Endodermal cell (in vitro differentiated cells): ENCODE measurements at regions not wholly inside any gene's neighbourhood (a gene's known extent, or its start where the extent isn't known, plus 50 kb on each side); places are given as distances from the start of the nearest gene placed in this dataset.

Experiments
- DNase-seq: peaks from one replicate; pipeline ENCODE4 v3.0.0-alpha.2; 2017
- H3K27ac ChIP-seq: 2 replicates; pipeline ENCODE4 v1.5.1; 2013; ENCODE audit warnings: mild to moderate bottlenecking, low read depth, low read length, moderate library complexity
- H3K27me3 ChIP-seq: 2 replicates; pipeline ENCODE4 v1.6.1; 2013; ENCODE audit warnings: mild to moderate bottlenecking, low read length, moderate library complexity; ENCODE audit not compliant: insufficient read depth, control insufficient read depth, poor library complexity, severe bottlenecking
- H3K36me3 ChIP-seq: 2 replicates; pipeline ENCODE4 v1.7.0; 2013; ENCODE audit warnings: mild to moderate bottlenecking, low read length, moderate library complexity; ENCODE audit not compliant: control insufficient read depth, insufficient read depth
- H3K4me1 ChIP-seq: one replicate; pipeline ENCODE4 v1.7.0; 2013; ENCODE audit warnings: low read length; ENCODE audit not compliant: control insufficient read depth, insufficient read depth
- H3K4me3 ChIP-seq: 2 replicates; pipeline ENCODE4 v1.5.1; 2013; ENCODE audit warnings: mild to moderate bottlenecking, low read length, moderate library complexity
- H3K9ac ChIP-seq: 2 replicates; pipeline ENCODE4 v1.6.1; 2013; ENCODE audit warnings: mild to moderate bottlenecking, low read length, moderate library complexity; ENCODE audit not compliant: poor library complexity, severe bottlenecking; ENCODE audit errors: extremely low read depth
- H3K9me3 ChIP-seq: 2 replicates; pipeline ENCODE4 v1.6.1; 2013; ENCODE audit warnings: mild to moderate bottlenecking, low read length, moderate library complexity; ENCODE audit not compliant: control insufficient read depth
- H3K27ac Mint-ChIP-seq: 2 replicates; pipeline ENCODE4 v1.8.0; 2020; ENCODE audit warnings: mixed read lengths
- H3K27me3 Mint-ChIP-seq: 2 replicates; pipeline ENCODE4 v1.8.0; 2021; ENCODE audit warnings: mild to moderate bottlenecking, mixed read lengths; ENCODE audit not compliant: insufficient read depth
- H3K36me3 Mint-ChIP-seq: 2 replicates; pipeline ENCODE4 v1.8.0; 2020; ENCODE audit warnings: low read depth, mixed read lengths
- H3K4me1 Mint-ChIP-seq: 2 replicates; pipeline ENCODE4 v1.8.0; 2020; ENCODE audit warnings: mixed read lengths
- H3K4me3 Mint-ChIP-seq: 2 replicates; pipeline ENCODE4 v1.8.0; 2020; ENCODE audit warnings: mild to moderate bottlenecking, moderate library complexity, mixed read lengths
- H3K9me3 Mint-ChIP-seq: 2 replicates; pipeline ENCODE4 v1.8.0; 2020; ENCODE audit warnings: mild to moderate bottlenecking, mixed read lengths
- CTCF ChIP-seq: fragments of 200-600 bp; sonication (generic); conservative IDR thresholded peaks from 2 replicates; pipeline ENCODE4 v1.5.0; 2021; ENCODE audit warnings: antibody characterized with exemption, mild to moderate bottlenecking
- WGBS, 2 experiments: methylation state at CpG; one replicate each; pipeline versions ENCODE4 v1.1.5 to v1.1.7; 2013; ENCODE audit warnings: missing lambda C conversion rate in 2 of 2, mixed read lengths in 1 of 2; ENCODE audit not compliant: insufficient coverage in 1 of 2, insufficient read length in 1 of 2; 5-methylcytosine and 5-hydroxymethylcytosine counted together

- Histone ChIP-seq H3K4me1 (no peaks in the 10 kb centered on the region), H3K9ac (no peak overlapping the region), H3K9me3 (no peaks in the 10 kb centered on the region), H3K4me3 (no peak overlapping the region), H3K36me3 (no peaks in the 10 kb centered on the region), H3K27me3 (no peaks in the 10 kb centered on the region), H3K27ac (no peak overlapping the region)
- no peak for TF ChIP-seq CTCF
- Mint-ChIP-seq H3K4me3 (no peak overlapping the region), H3K27ac (no peak overlapping the region), H3K4me1 (no peaks in the 10 kb centered on the region), H3K9me3 (peaks cover 9% of the 10 kb centered on the region), H3K27me3 (no peaks in the 10 kb centered on the region), H3K36me3 (no peaks in the 10 kb centered on the region)
- WGBS, 2 experiments, result 62% methylated on average over 4 of the region's 4 CpGs; no CpG with 5 or more reads in 1 of the 2 experiments
- no peak for DNase-seq
Observed at GRCh38 chr13:34017231-34017630, 199.3 kb downstream of the RFC3 start.

- Mint-ChIP-seq H3K9me3 (peaks cover 9% of the 10 kb centered on the region), H3K36me3 (no peaks in the 10 kb centered on the region), H3K4me1 (no peaks in the 10 kb centered on the region), H3K4me3 (no peak overlapping the region), H3K27me3 (no peaks in the 10 kb centered on the region), H3K27ac (no peak overlapping the region)
- H3K27ac ChIP-seq, result no peak overlapping the region
- no peaks in the 10 kb centered on the region for H3K4me1 ChIP-seq
- DNase-seq, result no peak
- H3K27me3 ChIP-seq, result no peaks in the 10 kb centered on the region
- H3K9me3 ChIP-seq, result no peaks in the 10 kb centered on the region
- no peaks in the 10 kb centered on the region for H3K36me3 ChIP-seq
- TF ChIP-seq CTCF, result no peak
- WGBS, 2 experiments, result 73 to 83% methylated on average over 4 to 6 of the region's 6 CpGs
- H3K4me3 ChIP-seq, result no peak overlapping the region
- H3K9ac ChIP-seq, result no peak overlapping the region
Observed at GRCh38 chr13:34019870-34020269, 201.9 kb downstream of the RFC3 start.

GRCh38 chr13:34020388-34020787 lies 202.4 kb downstream of the RFC3 start:
- Histone ChIP-seq H3K27ac (no peak overlapping the region), H3K9me3 (no peaks in the 10 kb centered on the region), H3K4me1 (no peaks in the 10 kb centered on the region), H3K36me3 (no peaks in the 10 kb centered on the region), H3K9ac (no peak overlapping the region), H3K4me3 (no peak overlapping the region), H3K27me3 (no peaks in the 10 kb centered on the region)
- no peaks in the 10 kb centered on the region for H3K27me3 Mint-ChIP-seq
- TF ChIP-seq CTCF, result no peak
- H3K9me3 Mint-ChIP-seq, result peaks cover 9% of the 10 kb centered on the region
- H3K4me1 Mint-ChIP-seq, result no peaks in the 10 kb centered on the region
- no peak overlapping the region for H3K27ac Mint-ChIP-seq
- no peaks in the 10 kb centered on the region for H3K36me3 Mint-ChIP-seq
- no peak for DNase-seq
- WGBS, 2 experiments, result 87 to 100% methylated on average over 3 of the region's 3 CpGs
- H3K4me3 Mint-ChIP-seq, result no peak overlapping the region
